Right renal pelvis (tissue), 4 donors: ENCODE measurements at regions not wholly inside any gene's neighbourhood (a gene's known extent, or its start where the extent isn't known, plus 50 kb on each side); places are given as distances from the start of the nearest gene placed in this dataset.

Experiments used
- DNase-seq, 4 donors: peaks; one replicate each; pipeline ENCODE4 v3.0.0-alpha.2; 2013; ENCODE audit warnings: low read depth in 4 of 4, low spot score in 3 of 4, missing footprints in 1 of 4

- no peak for DNase-seq
These were observed 1417.6 kb downstream of the UQCRFS1 start for GRCh38 chr19:27795369-27795768.

DNA sequence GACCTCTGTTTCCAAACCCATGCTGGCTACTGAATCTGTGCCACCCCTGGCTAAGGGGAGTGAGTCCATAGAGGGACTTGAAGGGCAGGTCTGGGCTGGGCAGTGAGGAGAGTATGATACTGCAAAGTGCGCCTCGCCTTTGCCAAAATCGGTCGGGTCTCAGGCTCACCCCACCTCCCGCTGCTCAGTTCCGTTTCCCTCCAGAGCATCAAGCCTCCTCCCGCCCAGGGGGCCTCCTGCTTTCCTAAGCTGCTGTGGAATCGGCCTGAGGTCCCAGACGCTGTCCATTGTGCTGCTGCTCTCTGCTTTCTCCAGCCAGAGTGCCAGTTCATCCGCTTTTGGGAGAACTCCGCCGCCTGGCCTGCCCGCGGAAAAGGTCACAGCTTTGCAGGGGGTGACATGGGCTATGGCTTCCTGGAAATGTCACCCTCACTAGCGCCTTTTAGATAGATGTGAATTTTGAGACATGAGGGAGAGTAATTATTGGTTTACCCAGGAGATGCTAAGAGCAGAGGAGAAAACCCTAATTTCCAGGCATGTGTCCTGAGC is 1418.4 kb downstream of the UQCRFS1 start:
- DNase-seq: peak in 2 of 4 donors; percentile 1

DNA sequence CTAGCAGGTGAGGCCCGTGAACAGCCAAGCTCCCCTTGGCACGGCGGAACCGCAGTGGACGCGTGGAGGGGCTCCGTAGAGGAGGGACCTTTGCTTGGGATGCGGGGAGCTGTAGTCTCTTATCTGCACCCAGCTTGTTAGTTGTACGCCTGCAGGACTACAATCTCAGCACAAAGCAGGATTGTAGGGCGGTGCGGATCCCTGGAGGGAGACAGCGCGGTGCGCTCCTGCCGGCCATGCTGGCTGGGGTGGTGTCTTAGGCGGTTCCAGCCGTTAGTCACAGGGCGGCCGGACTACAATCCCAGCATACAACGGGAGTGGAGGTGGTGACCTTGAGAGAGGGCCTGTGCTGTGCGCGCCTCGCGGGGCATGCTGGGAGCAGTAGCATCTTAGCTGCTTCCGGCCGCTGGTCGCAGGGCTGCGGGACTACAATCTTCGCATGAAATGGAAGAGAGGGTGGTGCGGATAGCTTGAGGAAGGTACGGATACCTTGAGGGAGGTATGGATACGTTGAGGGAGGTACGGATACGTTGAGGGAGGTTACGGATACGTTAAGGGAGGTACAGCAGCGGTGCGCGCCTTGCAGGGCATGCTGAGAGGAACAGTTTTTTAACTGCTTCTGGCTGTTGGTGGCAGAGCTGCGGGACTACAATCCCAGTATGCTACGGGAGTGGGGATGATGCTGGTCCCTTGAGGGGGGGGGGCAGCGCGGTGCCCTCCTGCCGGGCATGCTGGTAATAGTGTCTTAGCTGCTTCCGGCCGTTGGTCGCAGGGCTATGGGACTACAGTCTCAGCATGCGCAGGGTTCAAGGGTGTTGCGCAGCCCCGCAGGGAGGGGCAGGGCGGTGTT is 1419.1 kb downstream of the UQCRFS1 start:
- peak; percentile 84 to 87 (median 86) for DNase-seq

GRCh38 chr19:27793128-27793643 is 1419.8 kb downstream of the UQCRFS1 start:
- DNase-seq: peak in 3 of 4 donors; percentile 47 to 65 (median 57)

DNA sequence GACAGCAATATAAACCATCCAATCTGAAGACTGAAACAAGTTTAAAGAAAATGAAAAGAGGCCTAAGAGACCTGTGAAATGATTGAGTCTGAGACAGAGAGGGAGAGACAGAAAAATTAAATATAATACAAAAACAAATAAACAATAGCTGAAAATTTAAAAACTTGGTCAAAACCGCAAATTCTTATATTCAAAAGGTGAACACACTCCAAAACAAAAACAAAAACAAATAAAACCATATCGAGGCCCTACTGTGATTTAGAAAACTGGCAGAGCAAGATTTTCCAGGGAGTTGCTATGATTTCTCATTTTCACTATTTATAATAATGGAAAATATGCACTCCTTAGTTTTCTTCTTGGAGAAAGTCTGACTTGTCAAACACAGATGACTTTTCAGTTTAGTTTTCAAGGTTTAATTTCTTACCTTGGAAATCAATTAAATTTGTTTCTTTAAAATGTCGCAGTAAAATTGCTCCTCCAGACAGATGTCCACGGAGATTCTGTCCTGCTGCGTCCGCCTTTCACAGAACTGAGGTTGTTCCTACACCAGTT is 1420.3 kb downstream of the UQCRFS1 start:
- peak in 1 of 4 donors; percentile 0 for DNase-seq

GRCh38 chr19:27780367-27781075 is 1432.4 kb downstream of the UQCRFS1 start:
- no peak for DNase-seq

DNA sequence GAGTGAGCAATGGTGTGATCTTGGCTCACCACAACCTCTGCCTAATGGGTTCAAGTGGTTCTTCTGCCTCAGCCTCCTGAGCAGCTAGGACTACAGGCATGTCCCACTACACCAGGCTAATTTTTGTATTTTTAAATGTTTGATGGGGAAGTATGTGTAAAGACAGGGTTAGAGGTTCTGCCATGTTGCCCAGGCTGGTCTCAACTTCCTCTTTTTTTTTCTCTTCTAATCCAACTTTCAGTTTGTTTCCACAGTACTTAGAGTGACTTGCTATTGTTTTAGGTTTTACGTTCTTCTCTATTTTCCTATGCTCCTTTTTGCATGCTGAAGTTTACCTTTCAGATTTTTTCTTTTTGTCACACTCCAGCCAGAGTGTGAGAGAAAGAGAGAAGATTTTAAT is 1433.0 kb downstream of the UQCRFS1 start:
- no peak for DNase-seq

GRCh38 chr19:27777726-27778125 is 1435.2 kb downstream of the UQCRFS1 start:
- DNase-seq: no peak

DNA sequence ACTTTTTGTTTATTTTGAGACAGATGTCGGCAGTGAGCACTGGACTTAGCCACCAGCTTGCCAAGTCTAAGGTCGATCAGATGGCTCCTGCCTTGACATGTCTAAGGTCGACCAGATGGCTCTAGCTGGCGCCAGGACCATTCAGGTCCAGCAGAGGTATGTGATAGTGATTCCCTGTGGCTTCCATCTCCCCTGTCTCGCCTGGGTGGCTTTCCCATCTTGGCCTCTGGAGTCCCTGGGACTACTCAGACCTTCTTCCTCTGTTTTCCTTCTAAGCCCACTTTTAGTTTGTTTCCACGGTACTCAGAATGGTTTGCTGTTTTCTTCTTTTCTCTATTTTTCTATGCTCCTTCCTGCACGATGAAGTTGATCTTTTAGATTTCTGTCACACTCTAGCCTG is 1435.7 kb downstream of the UQCRFS1 start:
- no peak for DNase-seq

DNA sequence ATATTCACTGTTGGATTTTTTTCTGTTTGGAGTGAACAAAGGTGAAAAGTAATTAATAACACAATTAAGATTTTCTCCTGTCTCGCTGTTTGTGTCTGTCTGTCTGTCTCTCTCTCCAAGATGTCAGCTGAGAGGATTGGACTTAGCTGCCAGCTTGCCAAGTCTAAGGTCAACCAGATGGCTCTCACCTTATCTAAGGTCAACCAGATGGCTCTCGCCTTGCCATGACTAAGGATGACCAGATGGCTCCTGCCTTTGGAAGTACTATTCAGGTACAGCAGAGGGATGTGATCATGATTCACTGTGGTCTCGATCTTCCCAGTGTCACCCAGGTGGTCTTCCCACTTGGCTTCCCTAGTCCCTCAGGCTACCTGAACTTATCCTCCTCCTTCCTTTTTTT is 1436.4 kb downstream of the UQCRFS1 start:
- no peak for DNase-seq

DNA sequence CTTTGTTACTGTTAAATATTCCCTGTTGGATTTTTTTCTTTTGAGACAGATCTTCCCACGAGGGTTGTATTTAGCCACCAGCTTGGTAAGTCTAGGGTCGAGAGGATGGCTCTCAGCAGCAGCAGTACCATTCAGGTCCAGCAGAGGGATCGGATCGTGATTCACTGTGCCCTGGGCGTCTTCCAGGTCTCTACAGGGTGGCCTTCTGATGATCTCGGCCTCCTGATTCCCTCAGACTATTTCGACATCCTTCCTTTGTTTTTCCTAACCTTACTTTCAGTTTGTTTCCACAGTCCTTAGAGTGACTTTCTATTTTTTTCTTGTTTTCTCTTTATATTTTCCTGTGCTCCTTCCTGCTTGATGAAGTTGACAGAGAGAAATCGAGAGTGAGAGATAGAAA is 1436.9 kb downstream of the UQCRFS1 start:
- DNase-seq: no peak

DNA sequence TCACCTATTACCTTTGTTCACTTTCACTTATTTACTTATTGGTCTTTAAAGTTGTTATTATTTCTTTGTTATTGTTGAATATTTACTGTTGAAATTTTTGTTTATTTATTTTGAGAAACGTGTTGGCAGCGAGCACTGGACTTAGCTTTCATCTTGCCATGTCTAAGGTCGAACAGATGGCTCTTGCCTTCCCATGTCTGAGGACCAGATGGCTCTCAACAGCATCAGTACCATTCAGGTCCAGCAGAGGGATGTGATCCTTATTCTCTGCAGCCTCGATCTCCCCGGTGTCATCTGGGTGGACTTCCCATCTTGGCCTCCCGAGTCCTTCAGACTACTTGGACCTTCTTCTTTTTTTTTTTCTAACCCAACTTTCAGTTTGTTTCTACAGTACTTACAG is 1437.6 kb downstream of the UQCRFS1 start:
- no peak for DNase-seq

GRCh38 chr19:27774827-27775226 is 1438.1 kb downstream of the UQCRFS1 start:
- DNase-seq: no peak

DNA sequence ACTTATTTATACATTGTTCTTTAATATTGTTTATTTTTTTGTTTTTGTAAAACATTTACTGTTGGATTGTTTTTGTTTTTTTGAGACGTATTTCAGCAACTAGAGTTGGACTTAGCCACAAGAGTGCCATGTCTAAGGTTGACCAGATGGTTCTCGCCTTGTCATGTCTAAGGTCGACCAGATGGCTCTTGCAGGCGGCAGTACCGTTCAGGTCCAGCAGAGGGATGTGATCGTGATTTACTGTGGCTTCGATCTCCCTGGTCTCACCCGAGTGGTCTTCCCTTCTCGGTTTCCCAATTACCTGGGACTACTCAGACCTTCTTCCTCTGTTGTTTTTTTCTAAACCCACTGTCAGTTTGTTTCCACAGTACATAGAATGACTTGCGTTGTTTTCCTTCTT is 1438.6 kb downstream of the UQCRFS1 start:
- DNase-seq: no peak

- no peak for DNase-seq
These were observed 1439.4 kb downstream of the UQCRFS1 start for GRCh38 chr19:27773318-27774094.

GRCh38 chr19:27772059-27772458 is 1440.9 kb downstream of the UQCRFS1 start:
- no peak for DNase-seq

DNA sequence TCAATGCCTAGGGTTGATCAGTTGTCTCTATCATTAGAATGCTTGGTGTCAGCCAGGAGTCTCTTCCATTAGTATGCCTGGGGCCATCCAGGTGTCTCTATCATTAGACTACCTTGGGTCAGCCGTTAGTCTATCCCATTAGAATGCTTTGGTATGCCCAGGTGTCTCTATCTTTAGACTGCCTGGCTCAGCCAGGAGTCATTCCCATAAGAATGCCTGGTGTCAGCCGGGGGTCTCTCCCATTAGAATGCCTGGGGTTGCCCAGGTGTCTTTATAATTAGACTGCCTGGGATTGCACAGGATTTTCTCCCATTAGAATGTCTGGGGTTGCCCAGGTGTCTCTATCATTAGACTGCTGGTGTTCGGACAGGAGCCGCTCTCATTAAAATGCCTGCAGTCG is 1442.9 kb downstream of the UQCRFS1 start:
- no peak for DNase-seq

- no peak for DNase-seq
These were observed 1445.7 kb downstream of the UQCRFS1 start for GRCh38 chr19:27767234-27767633.

DNA sequence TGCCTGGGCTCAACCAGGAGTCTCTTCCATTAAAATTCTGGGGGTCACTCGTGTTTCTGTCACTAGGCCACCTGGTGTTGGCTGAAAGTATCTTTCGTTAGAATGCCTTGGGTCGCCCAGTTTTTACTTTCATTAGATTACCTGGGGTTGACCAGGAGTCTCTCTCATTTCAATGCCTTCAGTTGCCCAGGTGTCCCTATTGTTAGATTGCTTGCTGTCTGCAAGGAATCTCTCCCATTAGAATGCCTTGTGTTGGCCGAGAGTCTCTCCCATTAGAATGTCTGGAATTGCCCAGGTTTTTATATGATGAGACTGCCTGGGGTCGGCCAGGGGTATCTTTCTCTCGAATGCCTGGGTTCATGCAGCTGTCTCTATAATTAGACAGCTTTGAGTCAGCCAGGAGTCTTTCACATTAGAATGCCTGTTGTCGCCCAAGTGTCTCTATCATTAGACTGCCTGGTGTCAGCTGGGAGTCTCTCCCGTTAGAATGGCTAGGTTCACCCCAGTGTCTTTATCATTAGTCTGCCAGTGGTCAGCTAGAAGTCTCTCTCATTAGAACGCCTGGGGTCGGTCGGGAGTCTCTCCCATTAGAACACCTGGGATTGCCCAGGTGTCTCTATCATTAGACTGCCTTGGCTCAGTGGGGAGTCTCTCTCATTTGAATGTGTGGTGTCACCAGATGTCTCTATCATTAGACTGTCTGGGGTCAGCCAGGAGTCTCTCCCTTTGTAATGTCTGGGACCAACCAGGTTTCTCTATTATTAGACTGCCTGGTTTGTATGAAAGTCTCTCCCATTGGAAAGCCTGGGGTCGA is 1446.8 kb downstream of the UQCRFS1 start:
- no peak for DNase-seq

GRCh38 chr19:27765397-27765796 is 1447.6 kb downstream of the UQCRFS1 start:
- no peak for DNase-seq
